NK-92 (cell line): ENCODE measurements at regions not wholly inside any gene's neighbourhood (a gene's known extent, or its start where the extent isn't known, plus 50 kb on each side); places are given as distances from the start of the nearest gene placed in this dataset.
"Not testable (repeated sequence)": the region's sequence is repeated elsewhere in the genome, so short reads cannot be mapped to it uniquely, and the experiment has no call there.

ENCODE experiments used
- DNase-seq: peaks from one replicate; lab custom pipeline; 2025; ENCODE audit not compliant: unreplicated experiment; lab: John Stamatoyannopoulos, UW

- no peak for DNase-seq
Observed at GRCh38 chr4:81740487-81740886, 268.8 kb upstream of the RASGEF1B start.

GRCh38 chr4:81738891-81739290 is 267.2 kb upstream of the RASGEF1B start:
- DNase-seq, result no peak

- DNase-seq, result no peak
Observed at GRCh38 chr4:81737865-81738559, 266.3 kb upstream of the RASGEF1B start.

GRCh38 chr4:81736324-81736723 is 264.6 kb upstream of the RASGEF1B start:
- DNase-seq, result no peak

- DNase-seq, result no peak
Observed at GRCh38 chr4:81732980-81733379, 261.3 kb upstream of the RASGEF1B start.

- no peak for DNase-seq
Observed at GRCh38 chr4:81724925-81725329, 253.2 kb upstream of the RASGEF1B start.

GRCh38 chr4:81723927-81724587 is 252.3 kb upstream of the RASGEF1B start:
- no peak for DNase-seq

GRCh38 chr4:81723019-81723884 is 251.5 kb upstream of the RASGEF1B start:
- DNase-seq, result no peak

- no peak for DNase-seq
Observed at GRCh38 chr4:81722290-81722851, 250.7 kb upstream of the RASGEF1B start.

- DNase-seq, result no peak
Observed at GRCh38 chr4:81715757-81716156, 244.1 kb upstream of the RASGEF1B start.

GRCh38 chr4:81715357-81715756 is 243.7 kb upstream of the RASGEF1B start:
- not testable (repeated sequence) for DNase-seq

GRCh38 chr4:81714291-81714690 is 242.6 kb upstream of the RASGEF1B start:
- no peak for DNase-seq

- DNase-seq, result no peak
Observed at GRCh38 chr4:81712714-81713113, 241.0 kb upstream of the RASGEF1B start.

GRCh38 chr4:81704461-81704860 is 232.8 kb upstream of the RASGEF1B start:
- no peak for DNase-seq

- DNase-seq, result no peak
Observed at GRCh38 chr4:81700189-81700588, 228.5 kb upstream of the RASGEF1B start.

- DNase-seq, result no peak
Observed at GRCh38 chr4:81698538-81699296, 227.0 kb upstream of the RASGEF1B start.

- DNase-seq, result no peak
Observed at GRCh38 chr4:81694176-81694913, 222.6 kb upstream of the RASGEF1B start.

- no peak for DNase-seq
Observed at GRCh38 chr4:81690871-81691270, 219.2 kb upstream of the RASGEF1B start.

GRCh38 chr4:81688085-81688484 is 216.4 kb upstream of the RASGEF1B start:
- DNase-seq, result no peak

GRCh38 chr4:81687471-81687870 is 215.8 kb upstream of the RASGEF1B start:
- no peak for DNase-seq
